ENCODE measurements at regions not wholly inside any gene's neighbourhood (a gene's known extent, or its start where the extent isn't known, plus 50 kb on each side); places are given as distances from the start of the nearest gene placed in this dataset.

DNA sequence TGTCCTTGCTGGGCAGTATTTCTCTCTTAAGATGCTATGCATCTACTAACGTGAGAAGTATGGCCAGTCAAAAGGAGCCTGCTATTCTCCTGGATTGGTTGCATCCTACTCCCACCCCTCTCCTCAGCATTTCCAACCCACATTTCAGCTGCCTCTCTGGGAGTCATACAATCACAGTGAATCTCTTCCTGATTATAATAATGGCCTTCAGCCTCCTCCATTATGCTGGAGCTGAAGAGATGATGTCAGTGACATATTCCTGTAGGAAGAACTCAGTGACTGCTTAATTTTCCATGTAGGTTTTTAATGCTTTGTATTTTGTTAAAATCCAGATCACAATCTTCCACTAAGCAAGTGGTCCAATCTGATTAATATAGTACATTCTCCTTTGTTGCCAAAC lies 82.7 kb upstream of the SUCLG2 start:
- TF ChIP-seq EZH2 (IDR thresholded peaks at IDR 0.05) (no peak), POLR2AphosphoS5 (IDR thresholded peaks at IDR 0.05; ENCODE audit: borderline replicate concordance, low read depth, low read length) (no peak)
